OCI-M2 (cell line): ENCODE measurements at regions not wholly inside any gene's neighbourhood (a gene's known extent, or its start where the extent isn't known, plus 50 kb on each side); places are given as distances from the start of the nearest gene placed in this dataset.
"Not testable (repeated sequence)": the region's sequence is repeated elsewhere in the genome, so short reads cannot be mapped to it uniquely, and the experiment has no call there.

Source experiments
- DNase-seq: peaks from one replicate; lab custom pipeline; 2025; ENCODE audit not compliant: unreplicated experiment; lab: John Stamatoyannopoulos, UW

GRCh38 chr10:107517811-107518210, 353.3 kb upstream of the SORCS1 start:
- no peak for DNase-seq

- DNase-seq: no peak
Measured at GRCh38 chr10:107516349-107516748, 351.8 kb upstream of the SORCS1 start.

- DNase-seq: not testable (repeated sequence)
Measured at GRCh38 chr10:107504011-107504410, 339.5 kb upstream of the SORCS1 start.

GRCh38 chr10:107502229-107502985, 337.9 kb upstream of the SORCS1 start:
- no peak for DNase-seq

GRCh38 chr10:107498983-107499382, 334.5 kb upstream of the SORCS1 start:
- DNase-seq: no peak

- no peak for DNase-seq
Measured at GRCh38 chr10:107497024-107497423, 332.5 kb upstream of the SORCS1 start.

- DNase-seq: no peak
Measured at GRCh38 chr10:107496594-107496993, 332.1 kb upstream of the SORCS1 start.

- DNase-seq: no peak
Measured at GRCh38 chr10:107492389-107492788, 327.9 kb upstream of the SORCS1 start.

- DNase-seq: no peak
Measured at GRCh38 chr10:107490389-107490788, 325.9 kb upstream of the SORCS1 start.

GRCh38 chr10:107487284-107487683, 322.8 kb upstream of the SORCS1 start:
- no peak for DNase-seq

GRCh38 chr10:107485019-107485418, 320.5 kb upstream of the SORCS1 start:
- no peak for DNase-seq

GRCh38 chr10:107481881-107482280, 317.4 kb upstream of the SORCS1 start:
- DNase-seq: no peak

GRCh38 chr10:107481224-107481623, 316.7 kb upstream of the SORCS1 start:
- no peak for DNase-seq

- no peak for DNase-seq
Measured at GRCh38 chr10:107480781-107481180, 316.3 kb upstream of the SORCS1 start.

- no peak for DNase-seq
Measured at GRCh38 chr10:107477266-107477665, 312.8 kb upstream of the SORCS1 start.

GRCh38 chr10:107476408-107476807, 311.9 kb upstream of the SORCS1 start:
- no peak for DNase-seq

- DNase-seq: no peak
Measured at GRCh38 chr10:107474650-107475049, 310.1 kb upstream of the SORCS1 start.

- no peak for DNase-seq
Measured at GRCh38 chr10:107473225-107473624, 308.7 kb upstream of the SORCS1 start.

GRCh38 chr10:107471911-107472310, 307.4 kb upstream of the SORCS1 start:
- DNase-seq: no peak

- no peak for DNase-seq
Measured at GRCh38 chr10:107453561-107453960, 289.1 kb upstream of the SORCS1 start.

- no peak for DNase-seq
Measured at GRCh38 chr10:107451047-107451446, 286.5 kb upstream of the SORCS1 start.

- DNase-seq: no peak
Measured at GRCh38 chr10:107450056-107450455, 285.6 kb upstream of the SORCS1 start.

GRCh38 chr10:107444443-107444842, 279.9 kb upstream of the SORCS1 start:
- DNase-seq: no peak
